Thymus (tissue), 11 donors: ENCODE measurements at regions not wholly inside any gene's neighbourhood (a gene's known extent, or its start where the extent isn't known, plus 50 kb on each side); places are given as distances from the start of the nearest gene placed in this dataset.

Experiments
- DNase-seq, 9 donors: peaks; one replicate each; pipeline ENCODE4 v3.0.0-alpha.2; 2013; ENCODE audit warnings: low spot score in 9 of 9, low read depth in 6 of 9, missing footprints in 1 of 9
- H3K27ac ChIP-seq, 2 donors: one replicate each; pipeline ENCODE4 v1.5.1; 2013; ENCODE audit warnings: control low read depth in 1 of 2, low read depth in 1 of 2, low read length in 1 of 2, mild to moderate bottlenecking in 1 of 2, moderate library complexity in 1 of 2
- H3K27me3 ChIP-seq, 2 donors: one replicate each; pipeline ENCODE4 v1.5.1; 2013; ENCODE audit warnings: low read length in 1 of 2; ENCODE audit not compliant: control insufficient read depth in 2 of 2, insufficient read depth in 1 of 2
- H3K36me3 ChIP-seq, 2 donors: one replicate each; pipeline ENCODE4 v1.5.1; 2013; ENCODE audit warnings: low read length in 1 of 2, mild to moderate bottlenecking in 1 of 2, moderate library complexity in 1 of 2; ENCODE audit not compliant: control insufficient read depth in 2 of 2, insufficient read depth in 2 of 2
- H3K4me1 ChIP-seq, 2 donors: one replicate each; pipeline ENCODE4 v1.5.1; 2013; ENCODE audit warnings: low read length in 2 of 2; ENCODE audit not compliant: control insufficient read depth in 2 of 2, insufficient read depth in 2 of 2
- H3K4me3 ChIP-seq, 2 donors: one replicate each; pipeline ENCODE4 v1.5.1; 2013; ENCODE audit warnings: low read length in 2 of 2, control low read depth in 1 of 2, mild to moderate bottlenecking in 1 of 2
- H3K9me3 ChIP-seq, 2 donors: one replicate each; pipeline ENCODE4 v1.5.1; 2013; ENCODE audit warnings: low read length in 1 of 2, mild to moderate bottlenecking in 1 of 2; ENCODE audit not compliant: control insufficient read depth in 2 of 2, insufficient read depth in 1 of 2
- WGBS: extraction: QIAGEN DNeasy Blood & Tissue Kit; methylation state at CpG from one replicate; pipeline ENCODE4 v1.1.7; 2013; 5-methylcytosine and 5-hydroxymethylcytosine counted together
- donor health status: healthy.

GRCh38 chr16:80158766-80159165 lies 382.0 kb upstream of the DYNLRB2 start:
- WGBS = 91% methylated on average over 4 of the region's 4 CpGs
- DNase-seq = no peak

GRCh38 chr16:80151722-80152111 lies 389.1 kb upstream of the DYNLRB2 start:
- H3K27ac ChIP-seq = no peak overlapping the region
- WGBS = 20% methylated on average over 3 of the region's 3 CpGs
- no peaks in the 10 kb centered on the region for H3K27me3 ChIP-seq
- H3K4me1 ChIP-seq = no peaks in the 10 kb centered on the region
- DNase-seq = no peak
- no peak overlapping the region for H3K4me3 ChIP-seq
- H3K36me3 ChIP-seq = no peaks in the 10 kb centered on the region
- no peaks in the 10 kb centered on the region for H3K9me3 ChIP-seq

More at GRCh38 chr16:80158766-80159165, 382.0 kb upstream of the DYNLRB2 start:
- Histone ChIP-seq H3K4me3 (no peak overlapping the region), H3K36me3 (no peaks in the 10 kb centered on the region), H3K4me1 (no peaks in the 10 kb centered on the region), H3K27ac (no peak overlapping the region), H3K27me3 (no peaks in the 10 kb centered on the region), H3K9me3 (no peaks in the 10 kb centered on the region)

- no peak for DNase-seq
- no peaks in the 10 kb centered on the region for H3K9me3 ChIP-seq
- H3K27ac ChIP-seq = no peak overlapping the region
- H3K4me1 ChIP-seq = no peaks in the 10 kb centered on the region
- no peaks in the 10 kb centered on the region for H3K36me3 ChIP-seq
- WGBS = 95% methylated on average over 3 of the region's 3 CpGs
- H3K4me3 ChIP-seq = no peak overlapping the region
- H3K27me3 ChIP-seq = no peaks in the 10 kb centered on the region
Measured at GRCh38 chr16:80150978-80151721, 389.6 kb upstream of the DYNLRB2 start.

GRCh38 chr16:80148826-80149225 lies 392.0 kb upstream of the DYNLRB2 start:
- Histone ChIP-seq H3K4me1 (no peaks in the 10 kb centered on the region), H3K27ac (no peak overlapping the region), H3K36me3 (no peaks in the 10 kb centered on the region), H3K9me3 (no peaks in the 10 kb centered on the region), H3K27me3 (no peaks in the 10 kb centered on the region), H3K4me3 (no peak overlapping the region)
- WGBS = 96% methylated on average over 3 of the region's 3 CpGs
- no peak for DNase-seq

- H3K4me1 ChIP-seq = no peaks in the 10 kb centered on the region
- no peak overlapping the region for H3K4me3 ChIP-seq
- H3K27me3 ChIP-seq = no peaks in the 10 kb centered on the region
- H3K9me3 ChIP-seq = no peaks in the 10 kb centered on the region
- WGBS = 81% methylated on average over 8 of the region's 8 CpGs
- no peak for DNase-seq
- no peak overlapping the region for H3K27ac ChIP-seq
- no peaks in the 10 kb centered on the region for H3K36me3 ChIP-seq
Measured at GRCh38 chr16:80147026-80147655, 393.7 kb upstream of the DYNLRB2 start.

GRCh38 chr16:80144191-80144590 lies 396.6 kb upstream of the DYNLRB2 start:
- no peaks in the 10 kb centered on the region for H3K36me3 ChIP-seq
- no peaks in the 10 kb centered on the region for H3K27me3 ChIP-seq
- no peaks in the 10 kb centered on the region for H3K4me1 ChIP-seq
- no peak overlapping the region for H3K4me3 ChIP-seq
- no peak for DNase-seq
- no peaks in the 10 kb centered on the region for H3K9me3 ChIP-seq
- H3K27ac ChIP-seq = no peak overlapping the region

- H3K4me1 ChIP-seq = no peaks in the 10 kb centered on the region
- DNase-seq = no peak
- H3K27me3 ChIP-seq = no peaks in the 10 kb centered on the region
Measured at GRCh38 chr16:80142940-80143339, 397.9 kb upstream of the DYNLRB2 start.

GRCh38 chr16:80142281-80142680 lies 398.5 kb upstream of the DYNLRB2 start:
- Histone ChIP-seq H3K4me1 (no peaks in the 10 kb centered on the region), H3K27ac (no peak overlapping the region), H3K36me3 (no peaks in the 10 kb centered on the region), H3K27me3 (no peaks in the 10 kb centered on the region), H3K9me3 (no peaks in the 10 kb centered on the region), H3K4me3 (no peak overlapping the region)
- no peak for DNase-seq
- WGBS = 74% methylated on average over 6 of the region's 6 CpGs

More at GRCh38 chr16:80142940-80143339, 397.9 kb upstream of the DYNLRB2 start:
- Histone ChIP-seq H3K4me3 (no peak overlapping the region), H3K27ac (no peak overlapping the region), H3K9me3 (no peaks in the 10 kb centered on the region), H3K36me3 (no peaks in the 10 kb centered on the region)

GRCh38 chr16:80129791-80130190 lies 411.0 kb upstream of the DYNLRB2 start:
- no peaks in the 10 kb centered on the region for H3K36me3 ChIP-seq
- 86% methylated on average over 4 of the region's 4 CpGs for WGBS
- DNase-seq = no peak

More at GRCh38 chr16:80129791-80130190, 411.0 kb upstream of the DYNLRB2 start:
- Histone ChIP-seq H3K4me3 (no peak overlapping the region), H3K4me1 (no peaks in the 10 kb centered on the region), H3K27ac (no peak overlapping the region), H3K27me3 (no peaks in the 10 kb centered on the region), H3K9me3 (no peaks in the 10 kb centered on the region)
